DMS 273 (cell line): ENCODE measurements at regions not wholly inside any gene's neighbourhood (a gene's known extent, or its start where the extent isn't known, plus 50 kb on each side); places are given as distances from the start of the nearest gene placed in this dataset.
"Not testable (repeated sequence)": the region's sequence is repeated elsewhere in the genome, so short reads cannot be mapped to it uniquely, and the experiment has no call there.

Experiments
- DNase-seq: peaks from one replicate; lab custom pipeline; 2025; ENCODE audit not compliant: unreplicated experiment; lab: John Stamatoyannopoulos, UW

DNA sequence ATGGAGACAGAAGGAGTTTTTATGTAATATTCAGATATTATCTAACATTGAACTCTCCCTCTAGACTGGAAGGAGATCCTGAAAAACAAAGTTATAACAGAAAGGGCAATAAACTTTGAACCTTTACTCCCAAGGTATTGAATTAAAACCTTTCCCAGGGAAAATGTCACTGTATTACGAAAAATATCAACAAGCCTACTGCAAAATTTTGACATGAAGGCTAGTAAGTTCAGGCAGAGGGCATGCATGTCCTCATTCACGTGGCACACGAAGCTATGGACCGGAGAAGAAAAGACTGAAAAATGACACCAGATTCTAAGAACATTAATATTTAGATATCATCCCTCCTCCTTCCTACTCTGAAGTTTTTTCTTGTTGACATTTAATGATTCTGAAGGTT is 638.8 kb downstream of the LRRC70 start:
- no peak for DNase-seq

DNA sequence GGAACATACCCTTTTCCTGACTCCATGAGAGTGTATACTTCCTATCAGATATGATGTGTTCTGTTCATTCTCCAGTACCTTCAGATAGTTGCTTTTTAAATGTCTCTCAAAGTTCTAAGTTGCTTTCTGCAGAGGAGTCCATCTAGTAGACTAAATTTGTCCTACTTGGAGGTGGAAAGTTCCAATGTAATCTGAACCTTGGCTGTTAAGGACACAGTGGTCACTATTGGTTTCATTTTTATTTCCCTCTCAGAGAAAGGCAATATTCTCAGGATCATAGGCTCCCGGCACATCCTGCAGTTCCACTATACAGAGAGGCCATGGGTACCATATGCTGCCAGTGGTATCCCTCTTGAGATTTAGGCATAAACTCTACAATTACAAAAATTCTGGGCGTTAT is 634.6 kb downstream of the LRRC70 start:
- no peak for DNase-seq

DNA sequence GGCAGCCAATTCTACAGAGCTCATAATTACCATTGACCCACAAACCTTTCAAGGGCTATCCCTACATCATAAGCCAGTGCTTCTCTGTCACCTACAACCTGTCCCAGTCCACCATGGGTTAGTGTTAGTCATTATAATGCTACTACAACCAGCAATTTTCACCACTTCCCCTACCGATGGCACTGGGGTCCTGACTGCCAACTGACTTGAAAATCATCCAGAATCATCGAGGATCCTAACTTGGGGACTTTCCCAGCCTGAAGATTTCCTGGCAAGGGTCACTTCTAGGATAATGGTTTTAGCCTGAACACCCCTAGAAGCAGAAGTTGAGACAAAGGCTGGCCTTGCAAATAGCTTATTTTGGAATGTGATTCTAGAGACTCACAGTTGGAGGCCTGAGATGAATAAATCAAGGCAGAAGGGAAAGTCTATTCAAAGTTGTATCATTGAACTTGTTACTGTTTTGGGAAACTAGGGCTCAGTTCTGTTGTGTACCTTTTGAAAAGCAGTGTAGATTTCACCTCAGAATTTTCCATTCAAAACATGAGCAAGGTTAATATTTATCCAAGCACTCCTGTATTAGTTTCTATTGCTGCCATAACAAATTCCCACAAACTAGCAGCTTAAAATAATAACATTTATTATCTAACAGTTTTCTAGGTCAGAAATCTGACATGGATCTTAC is 633.0 kb downstream of the LRRC70 start:
- DNase-seq = no peak

DNA sequence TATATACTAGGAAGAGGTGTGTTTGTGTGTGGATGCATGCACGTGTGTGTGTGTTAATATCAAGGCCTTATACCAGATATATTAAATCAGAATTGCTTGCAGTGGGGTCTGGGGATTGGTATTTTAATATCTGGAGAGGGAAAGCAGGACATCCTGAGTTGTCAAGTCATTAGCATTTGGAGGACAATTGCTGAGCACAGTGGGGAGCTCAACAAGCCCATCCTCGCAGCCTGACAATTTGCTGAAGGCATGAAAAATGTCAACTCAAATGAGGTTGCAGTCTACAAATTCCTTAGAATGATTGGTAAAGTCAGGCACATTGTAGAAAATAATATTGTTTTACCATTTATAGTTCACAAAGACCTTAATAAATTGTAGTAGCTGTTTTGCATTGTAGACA is 627.4 kb downstream of the LRRC70 start:
- DNase-seq = no peak

DNA sequence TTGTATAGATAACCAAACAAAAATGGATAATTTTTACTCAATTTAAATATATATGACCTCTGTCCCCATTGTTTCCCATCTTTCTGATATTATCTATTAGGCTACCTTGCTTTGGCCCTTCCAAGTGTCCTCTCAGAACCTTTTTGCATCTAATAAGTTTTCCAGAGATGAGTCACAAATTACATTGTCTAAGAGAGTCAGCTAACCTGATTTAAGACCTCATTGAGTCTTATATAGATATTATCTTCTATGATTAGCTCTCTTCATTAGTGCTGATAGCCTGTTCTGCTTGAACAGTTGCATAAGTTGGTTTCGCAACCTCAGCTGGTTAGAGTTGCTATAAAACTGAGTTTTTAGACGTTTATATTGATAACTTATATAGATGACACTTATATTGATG is 623.1 kb downstream of the LRRC70 start:
- DNase-seq = no peak

DNA sequence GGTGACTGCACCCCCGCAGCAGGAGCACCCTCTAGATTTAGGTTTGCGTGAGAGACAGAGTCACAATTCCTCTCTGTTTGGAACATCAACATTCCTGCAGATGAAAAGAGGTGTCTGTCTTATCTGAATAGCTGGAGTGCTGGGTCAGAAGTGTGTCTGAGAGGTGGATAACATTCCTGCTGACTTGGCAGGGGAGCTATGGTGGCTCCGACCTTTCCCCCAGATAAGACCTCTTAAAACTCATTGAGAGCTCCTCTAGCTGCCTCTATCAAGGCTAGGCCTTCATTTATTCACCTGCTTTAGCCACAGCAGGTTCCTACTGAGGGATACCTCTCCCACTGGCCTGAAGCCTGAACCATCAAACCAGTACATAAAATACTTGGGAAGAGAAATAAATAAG is 615.5 kb downstream of the LRRC70 start:
- no peak for DNase-seq

DNA sequence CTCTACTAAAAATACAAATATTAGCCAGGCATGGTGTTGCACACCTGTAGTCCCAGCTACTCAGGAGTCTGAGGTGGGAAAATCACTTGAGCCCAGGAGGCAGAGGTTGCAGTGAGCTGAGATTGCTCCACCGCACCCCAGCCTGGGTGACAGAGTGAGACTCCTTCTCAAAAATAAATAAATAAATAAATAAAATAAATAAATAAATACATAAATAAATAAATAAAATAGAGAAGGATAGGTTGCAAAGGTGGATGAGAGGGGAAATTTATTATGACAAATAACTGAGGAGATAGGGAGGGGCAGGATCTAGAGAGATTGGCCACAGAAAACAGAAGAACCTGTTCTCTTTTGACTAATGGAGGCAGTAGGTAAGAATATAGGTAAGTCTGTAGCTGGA is 601.6 kb downstream of the LRRC70 start:
- DNase-seq = not testable (repeated sequence)

DNA sequence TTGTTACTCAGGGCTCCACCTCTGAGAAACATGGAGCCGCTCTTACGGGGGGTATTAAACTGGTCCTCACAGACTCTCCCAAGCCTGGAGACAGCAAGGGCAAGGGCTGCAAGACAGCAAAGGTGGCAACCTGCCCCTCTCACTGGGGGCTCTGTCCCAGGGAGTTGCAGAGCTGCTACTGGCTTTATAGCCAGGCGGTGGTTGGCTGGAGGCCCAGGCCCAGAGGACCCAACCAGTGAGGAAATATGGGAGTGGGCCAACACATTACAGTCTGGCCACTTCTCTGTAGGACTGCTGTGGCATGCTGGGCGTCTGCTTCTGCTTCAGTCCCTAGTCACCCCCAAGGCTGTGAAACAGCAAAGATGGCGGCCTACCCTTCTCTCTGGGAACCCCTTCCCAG is 597.2 kb downstream of the LRRC70 start:
- no peak for DNase-seq

DNA sequence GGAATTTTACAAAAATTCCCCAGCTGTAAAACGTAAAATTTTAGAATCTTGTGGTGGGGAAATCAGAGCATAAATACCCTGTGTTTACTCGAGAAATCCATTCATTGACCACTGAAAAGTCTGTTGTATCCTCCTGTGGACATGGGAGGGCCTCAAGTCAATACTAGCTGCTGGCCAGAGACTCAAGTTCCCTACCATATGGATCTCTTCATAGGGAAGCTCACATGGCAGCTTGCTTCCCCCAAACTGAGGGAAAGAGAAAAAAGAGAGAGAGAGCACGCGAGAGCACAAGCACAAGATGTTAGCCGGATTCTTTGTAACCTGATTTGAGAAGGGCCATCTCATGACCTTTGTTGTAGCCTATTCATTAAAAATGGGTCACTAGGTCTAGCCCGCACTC is 591.9 kb downstream of the LRRC70 start:
- no peak for DNase-seq

DNA sequence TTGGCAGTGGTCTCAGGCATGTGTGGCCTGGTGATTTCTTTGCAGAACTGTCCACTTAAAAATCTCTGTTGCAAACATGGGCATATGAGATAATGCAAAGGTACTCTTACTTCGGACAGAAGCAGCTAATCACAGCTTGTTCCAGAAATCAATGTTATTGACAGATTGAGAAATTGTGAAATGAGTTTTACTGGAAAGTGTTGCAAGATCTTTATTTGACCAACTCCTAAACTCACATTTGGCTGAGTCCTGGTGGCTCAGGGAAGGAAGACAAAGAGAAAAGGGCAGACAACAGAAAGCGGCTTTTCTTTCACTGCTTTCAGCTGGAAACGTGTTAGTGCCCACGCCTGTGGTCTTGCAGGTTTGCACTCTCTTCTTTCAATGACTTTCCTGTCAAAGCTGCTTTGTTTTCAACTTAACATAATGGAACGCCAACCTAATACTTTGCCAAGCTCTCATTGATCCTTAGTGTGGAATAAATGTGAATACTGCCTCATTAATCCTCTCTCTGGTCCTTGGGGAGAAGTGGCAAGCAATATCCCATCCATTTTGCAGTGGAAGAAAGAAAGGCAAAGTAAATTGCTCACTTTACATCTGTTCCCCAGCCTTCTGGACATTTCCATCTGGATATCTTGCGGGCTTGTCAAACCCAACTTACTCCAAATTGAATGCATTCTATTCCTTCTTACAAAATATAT is 586.4 kb downstream of the LRRC70 start:
- no peak for DNase-seq

DNA sequence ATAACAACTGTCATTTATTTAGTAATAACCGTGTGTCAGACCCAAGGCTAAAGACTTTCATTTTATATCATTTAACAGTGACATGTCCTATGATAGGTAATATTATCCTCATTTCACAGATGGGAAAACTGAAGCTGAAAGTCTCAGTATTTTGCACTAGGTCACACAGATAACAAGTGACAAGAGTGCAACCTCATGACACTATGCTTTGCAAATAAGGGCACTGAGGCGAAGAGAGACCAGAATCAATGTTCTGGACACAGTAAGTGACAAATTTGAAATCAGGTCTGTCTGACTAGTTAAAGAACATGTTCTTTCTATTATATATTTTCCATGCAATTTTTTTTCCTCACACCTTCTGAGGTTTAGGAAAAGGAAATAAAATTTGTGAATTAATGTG is 585.7 kb downstream of the LRRC70 start:
- no peak for DNase-seq

DNA sequence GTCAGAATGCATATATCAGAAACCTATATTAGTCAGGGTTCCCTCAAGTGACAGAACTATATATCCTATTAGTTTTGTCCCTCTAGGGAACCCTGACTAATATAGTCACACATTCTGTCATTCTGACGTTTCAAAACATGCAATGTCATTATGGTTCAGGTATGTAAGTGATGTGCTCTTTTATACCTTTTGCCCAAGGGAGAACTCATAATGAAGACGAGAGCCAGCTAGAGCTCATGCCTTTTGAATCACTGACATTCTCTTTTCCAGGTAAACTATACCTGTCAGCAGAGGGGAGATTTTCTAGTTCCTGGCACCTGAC is 576.7 kb downstream of the LRRC70 start:
- DNase-seq = no peak

DNA sequence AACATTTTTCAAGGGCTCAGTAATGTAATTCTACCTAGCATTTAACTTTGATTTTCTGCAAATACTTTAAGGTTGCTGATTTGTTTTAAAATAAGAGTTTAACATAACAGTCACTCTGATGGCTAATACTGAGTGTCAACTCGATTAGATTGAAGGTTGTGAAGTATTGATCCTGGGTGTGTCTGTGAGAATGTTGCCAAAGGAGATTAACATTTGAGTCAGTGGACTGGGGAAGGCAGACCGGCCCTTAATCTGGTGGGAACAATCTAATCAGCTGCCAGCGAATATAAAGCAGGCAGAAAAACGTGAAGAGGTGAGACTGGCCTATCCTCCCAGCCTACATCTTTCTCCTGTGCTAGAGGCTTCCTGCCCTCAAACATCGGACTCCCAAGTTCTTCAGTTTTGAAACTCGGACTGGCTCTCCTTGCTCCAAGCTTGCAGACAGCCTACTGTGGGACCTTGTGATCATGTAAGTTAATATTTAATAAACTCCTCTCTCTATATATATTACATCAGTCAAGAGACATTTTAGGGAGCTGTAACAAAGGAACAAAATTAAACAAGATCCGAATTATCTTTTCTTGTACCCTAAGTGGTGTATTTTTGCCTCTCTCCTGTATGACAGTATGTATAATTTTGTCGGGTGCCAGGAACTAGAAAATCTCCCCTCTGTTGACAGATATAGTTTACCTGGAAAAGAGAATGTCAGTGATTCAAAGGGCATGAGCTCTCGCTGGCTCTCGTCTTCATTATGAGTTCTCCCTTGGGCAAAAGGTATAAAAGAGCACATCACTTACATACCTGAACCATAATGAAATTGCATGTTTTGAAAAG is 576.1 kb downstream of the LRRC70 start:
- no peak for DNase-seq

DNA sequence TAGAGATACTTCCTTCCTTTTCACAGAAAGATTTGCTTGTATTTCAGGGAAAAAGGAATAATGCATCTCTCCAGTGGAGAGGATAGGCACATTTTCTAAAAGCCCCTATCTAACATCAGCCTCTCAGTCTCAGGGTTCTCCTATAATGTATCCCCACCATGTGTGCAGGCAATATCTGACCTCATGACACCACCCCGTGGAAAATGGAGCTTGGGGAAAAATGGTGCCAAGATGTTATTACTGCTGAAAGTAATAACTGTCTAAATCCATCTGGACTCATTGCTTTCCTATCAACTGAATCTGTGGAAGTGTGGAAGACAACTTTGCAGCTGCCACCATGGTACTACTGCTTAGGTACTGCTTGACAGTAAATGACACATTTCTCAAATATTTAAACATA is 574.3 kb downstream of the LRRC70 start:
- DNase-seq = no peak

DNA sequence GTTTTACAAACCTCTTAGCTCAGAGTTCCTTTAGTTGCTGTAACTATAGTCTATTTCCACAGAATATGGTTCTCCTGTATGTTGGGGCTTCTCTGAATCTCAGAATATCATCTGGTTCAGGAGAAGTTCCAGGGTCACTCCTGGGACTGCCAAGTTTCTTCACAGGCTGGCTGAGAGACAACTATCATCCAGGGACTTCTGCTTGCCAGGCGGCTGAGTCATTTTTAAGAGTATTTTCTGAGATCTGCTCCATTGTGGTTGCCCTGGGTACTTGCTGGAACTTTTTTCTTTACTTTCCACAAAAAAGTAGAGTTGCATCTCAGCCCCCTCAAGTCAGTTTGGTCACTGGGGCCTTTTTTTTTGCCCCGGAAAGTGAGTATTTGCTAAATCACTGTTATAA is 566.5 kb downstream of the LRRC70 start:
- no peak for DNase-seq

DNA sequence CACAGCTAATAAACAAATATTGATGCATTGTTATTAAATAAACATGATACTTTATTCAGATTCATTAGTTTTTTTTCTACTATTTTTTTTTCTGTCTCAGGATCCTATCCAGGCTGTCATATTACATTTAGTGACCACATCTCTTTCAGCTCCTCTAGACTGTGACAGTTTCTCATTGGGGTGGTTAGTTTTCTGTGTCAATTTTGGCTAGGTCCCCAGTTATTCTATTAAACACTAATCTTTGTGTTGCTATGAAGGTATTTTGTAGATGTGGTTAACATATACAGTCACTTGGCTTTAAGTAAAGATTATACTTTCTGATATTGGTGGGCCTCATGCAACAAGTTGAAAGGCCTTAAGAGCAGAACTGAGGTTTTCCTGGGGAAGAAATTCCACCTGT is 563.0 kb downstream of the LRRC70 start:
- no peak for DNase-seq

DNA sequence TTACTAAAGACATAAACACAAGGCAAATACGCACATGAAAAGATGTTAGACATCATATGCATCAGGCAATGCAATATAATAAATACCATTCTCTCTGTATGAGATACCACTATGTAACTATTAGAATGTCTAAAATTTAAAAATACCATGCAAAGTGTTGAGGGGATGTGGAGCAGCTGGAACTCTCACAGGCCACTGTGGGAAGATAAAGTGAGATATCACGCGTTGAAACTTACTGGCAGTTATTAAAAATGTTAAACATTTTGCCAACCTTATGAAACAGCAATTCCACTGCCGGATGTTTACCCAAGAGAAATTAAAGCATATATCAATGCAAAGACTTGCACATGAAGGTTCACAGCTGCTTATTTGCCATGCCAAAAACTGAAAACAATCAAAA is 556.7 kb downstream of the LRRC70 start:
- DNase-seq = no peak

DNA sequence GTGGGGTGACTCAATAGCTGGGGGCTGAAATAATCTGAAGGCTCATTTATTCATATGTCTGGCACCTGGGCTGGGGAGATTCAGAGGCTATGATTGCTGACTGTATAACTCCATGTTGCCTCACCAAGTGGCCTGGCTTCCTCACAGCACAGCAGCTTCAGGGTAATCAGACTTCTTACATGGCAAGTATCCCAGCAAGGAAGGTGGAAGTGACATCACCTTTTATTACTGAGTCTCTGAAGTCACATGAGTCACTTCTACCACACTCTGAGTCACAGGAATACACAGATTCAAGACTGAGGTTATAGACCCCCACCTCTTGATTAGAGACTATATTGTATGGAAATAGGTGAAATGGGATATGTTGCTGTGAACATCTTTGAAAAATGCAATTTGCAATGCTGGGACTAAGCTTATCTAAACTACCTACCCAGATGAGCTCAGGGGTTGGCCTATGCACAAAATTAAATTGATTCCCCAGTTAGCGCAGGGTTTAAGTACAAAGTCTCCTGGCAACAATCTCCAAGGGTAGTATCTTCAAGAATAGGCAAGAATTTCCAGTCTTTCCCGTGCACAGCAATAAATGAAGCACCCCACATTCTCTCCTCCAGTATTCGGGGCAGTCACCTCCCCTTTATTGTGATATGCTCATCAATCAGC is 553.1 kb downstream of the LRRC70 start:
- no peak for DNase-seq

DNA sequence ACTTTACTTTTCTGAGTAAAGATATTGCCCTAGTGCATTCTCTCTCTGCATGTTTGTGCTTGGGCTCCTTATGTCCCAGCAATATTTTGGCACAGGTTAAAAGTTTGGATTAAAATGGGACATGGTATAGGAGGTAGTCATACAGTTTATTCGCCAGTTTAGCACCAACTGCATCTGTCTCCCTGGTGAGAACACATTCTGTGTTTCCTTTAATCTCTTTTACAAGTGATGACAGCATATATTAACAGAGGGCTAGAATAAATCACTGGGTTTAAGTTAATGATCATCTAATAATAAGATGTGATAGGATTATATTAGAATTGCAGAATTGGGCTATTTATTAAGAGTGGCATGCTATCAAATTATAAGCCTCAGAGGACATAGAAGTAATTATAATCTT is 550.1 kb downstream of the LRRC70 start:
- no peak for DNase-seq

DNA sequence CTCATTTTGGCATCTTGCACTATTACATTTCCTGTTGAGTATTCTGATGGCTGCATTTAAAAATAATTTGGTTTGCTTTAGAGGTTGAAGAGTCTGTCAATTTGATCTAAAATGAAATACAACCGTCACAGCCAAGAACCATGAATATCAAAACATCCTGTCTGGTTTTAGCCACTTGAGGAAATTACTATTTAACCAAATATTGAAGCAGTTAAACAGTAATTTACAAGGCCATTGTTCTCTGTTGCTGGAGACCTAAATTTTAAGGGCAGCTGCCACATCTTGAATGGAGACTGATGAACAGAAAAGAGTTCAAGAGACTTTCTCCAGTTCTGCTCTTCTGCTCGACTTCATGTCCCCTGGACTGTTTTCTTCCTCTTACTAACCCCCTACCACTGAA is 549.4 kb downstream of the LRRC70 start:
- no peak for DNase-seq

DNA sequence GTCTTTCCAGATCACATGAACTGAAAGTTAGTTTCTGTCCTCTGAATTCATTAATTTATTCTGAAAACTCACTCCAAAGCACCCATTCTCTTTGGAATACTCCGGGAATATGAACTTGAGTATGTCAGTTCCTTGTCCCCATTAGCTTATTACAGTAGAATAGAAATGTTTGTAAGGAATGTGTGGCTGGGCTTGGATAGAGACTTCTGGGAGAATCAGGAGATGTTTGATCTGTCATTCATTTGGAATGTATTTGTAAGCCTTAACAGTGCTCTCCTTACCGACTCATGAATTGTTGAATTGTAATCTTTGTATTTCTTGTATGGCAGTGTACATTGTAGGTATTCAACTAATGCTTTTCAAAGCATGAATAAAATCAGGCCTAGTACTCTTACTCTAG is 548.4 kb downstream of the LRRC70 start:
- no peak for DNase-seq

DNA sequence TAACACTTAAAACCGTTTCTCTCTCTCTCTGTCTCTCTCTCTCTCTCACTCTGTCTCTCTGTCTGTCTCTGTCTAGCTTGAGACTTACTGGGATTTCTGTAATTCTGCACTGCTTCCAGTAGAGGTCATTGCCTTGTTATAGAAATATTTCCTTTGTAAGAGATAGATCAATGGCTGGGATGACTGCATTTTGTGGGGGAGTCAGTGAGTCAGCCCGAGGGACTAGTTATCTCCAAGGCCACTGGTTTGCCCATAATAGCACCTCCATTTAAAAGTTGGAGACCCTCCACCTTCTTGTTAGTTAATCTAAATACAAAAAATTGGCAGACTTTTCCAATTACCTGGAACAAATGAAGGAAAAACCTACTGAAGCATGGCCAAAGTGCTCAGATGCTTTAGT is 547.2 kb downstream of the LRRC70 start:
- peak; percentile 32 for DNase-seq
